Uterus (tissue), 3 donors: ENCODE measurements at regions not wholly inside any gene's neighbourhood (a gene's known extent, or its start where the extent isn't known, plus 50 kb on each side); places are given as distances from the start of the nearest gene placed in this dataset.

ENCODE experiments used
- DNase-seq, 2 donors: peaks; one replicate each; pipeline ENCODE4 v3.0.0-alpha.2; 2019 to 2020
- H3K27ac ChIP-seq, 2 donors: fragments of 200-600 bp; sonication (generic); 1 replicate in 1 of 2; 2 replicates in 1 of 2; pipeline ENCODE4 v1.5.1; 2016 to 2018
- H3K27me3 ChIP-seq, 2 donors: fragments of 200-600 bp; sonication (generic); one replicate each; pipeline ENCODE4 v1.5.1; 2018 to 2019; ENCODE audit warnings: control low read depth in 1 of 2
- H3K36me3 ChIP-seq, 2 donors: fragments of 200-600 bp; sonication (generic); one replicate each; pipeline ENCODE4 v1.5.1; 2019; ENCODE audit warnings: control low read depth in 1 of 2
- H3K4me1 ChIP-seq, 2 donors: fragments of 200-600 bp; sonication (generic); one replicate each; pipeline ENCODE4 v1.5.1; 2018 to 2019; ENCODE audit warnings: control low read depth in 1 of 2
- H3K4me3 ChIP-seq, 2 donors: fragments of 200-600 bp; sonication (generic); 1 replicate in 1 of 2; 2 replicates in 1 of 2; pipeline ENCODE4 v1.5.1; 2018 to 2019; ENCODE audit warnings: mild to moderate bottlenecking in 1 of 2
- H3K9me3 ChIP-seq, 2 donors: fragments of 200-600 bp; sonication (generic); one replicate each; pipeline ENCODE4 v1.5.1; 2019; ENCODE audit warnings: control low read depth in 1 of 2
- CTCF ChIP-seq, 4 experiments: fragments of 200-600 bp in 2 of 4; fragments of 450-650 bp in 2 of 4; sonication (generic) in 2 of 4; IDR thresholded peaks; one replicate each; pipeline ENCODE4 v1.5.1; 2016 to 2019; ENCODE audit warnings: antibody characterized with exemption in 4 of 4, mild to moderate bottlenecking in 2 of 4, moderate library complexity in 1 of 4
- POLR2A ChIP-seq, 2 donors: fragments of 450-650 bp; IDR thresholded peaks; one replicate each; pipeline ENCODE4 v1.6.1; 2016; ENCODE audit warnings: antibody characterized with exemption in 2 of 2, mild to moderate bottlenecking in 1 of 2, moderate library complexity in 1 of 2
- intact Hi-C: fragments of 100-400 bp; cut with DNase I; formaldehyde crosslinking; loops from one replicate; pipeline ENCODE4 v1.15.1; 2023; ENCODE audit warnings: low total_unique reads
- donor health status: DM: yes; HTN: yes; CAD: no.

- H3K9me3 ChIP-seq = no peaks in the 10 kb centered on the region
- intact Hi-C loops = no loop called here
- no peaks in the 10 kb centered on the region for H3K4me1 ChIP-seq
- H3K36me3 ChIP-seq = no peaks in the 10 kb centered on the region
- H3K27ac ChIP-seq = no peak overlapping the region
- DNase-seq = no peak
- TF ChIP-seq POLR2A (IDR thresholded peaks at IDR 0.05) = no peak
- TF ChIP-seq CTCF (IDR thresholded peaks at IDR 0.05) = no peak
- H3K4me3 ChIP-seq = no peak overlapping the region
- H3K27me3 ChIP-seq = no peaks in the 10 kb centered on the region
Observed at GRCh38 chr18:42561521-42561920, 554.0 kb downstream of the RIT2 start.

GRCh38 chr18:42563995-42564394 is 551.5 kb downstream of the RIT2 start:
- H3K36me3 ChIP-seq = no peaks in the 10 kb centered on the region
- no peaks in the 10 kb centered on the region for H3K9me3 ChIP-seq
- H3K4me3 ChIP-seq = no peak overlapping the region
- no peaks in the 10 kb centered on the region for H3K4me1 ChIP-seq
- TF ChIP-seq POLR2A (IDR thresholded peaks at IDR 0.05) (no peak), CTCF (IDR thresholded peaks at IDR 0.05) (no peak)
- no peak overlapping the region for H3K27ac ChIP-seq
- intact Hi-C loops = no loop called here
- no peak for DNase-seq
- no peaks in the 10 kb centered on the region for H3K27me3 ChIP-seq

GRCh38 chr18:42564761-42565160 is 550.7 kb downstream of the RIT2 start:
- no peak for DNase-seq
- H3K36me3 ChIP-seq = no peaks in the 10 kb centered on the region
- no peaks in the 10 kb centered on the region for H3K27me3 ChIP-seq
- no peaks in the 10 kb centered on the region for H3K4me1 ChIP-seq
- no peak overlapping the region for H3K27ac ChIP-seq
- TF ChIP-seq POLR2A (IDR thresholded peaks at IDR 0.05) (no peak), CTCF (IDR thresholded peaks at IDR 0.05) (no peak)
- no peaks in the 10 kb centered on the region for H3K9me3 ChIP-seq
- no peak overlapping the region for H3K4me3 ChIP-seq
- intact Hi-C loops = no loop called here

GRCh38 chr18:42568773-42569172 is 546.7 kb downstream of the RIT2 start:
- intact Hi-C loops = no loop called here
- Histone ChIP-seq H3K4me3 (no peak overlapping the region), H3K36me3 (no peaks in the 10 kb centered on the region), H3K9me3 (no peaks in the 10 kb centered on the region), H3K27ac (no peak overlapping the region), H3K4me1 (no peaks in the 10 kb centered on the region), H3K27me3 (no peaks in the 10 kb centered on the region)
- DNase-seq = no peak
- TF ChIP-seq POLR2A (IDR thresholded peaks at IDR 0.05) = no peak
- TF ChIP-seq CTCF (IDR thresholded peaks at IDR 0.05) = no peak

- H3K9me3 ChIP-seq = no peaks in the 10 kb centered on the region
- H3K36me3 ChIP-seq = no peaks in the 10 kb centered on the region
- H3K4me1 ChIP-seq = no peaks in the 10 kb centered on the region
- no peak for DNase-seq
- intact Hi-C loops = no loop called here
- no peaks in the 10 kb centered on the region for H3K27me3 ChIP-seq
- TF ChIP-seq POLR2A (IDR thresholded peaks at IDR 0.05) (no peak), CTCF (IDR thresholded peaks at IDR 0.05) (no peak)
- H3K27ac ChIP-seq = no peak overlapping the region
- H3K4me3 ChIP-seq = no peak overlapping the region
Observed at GRCh38 chr18:42574871-42575270, 540.6 kb downstream of the RIT2 start.
